ENCODE measurements at regions not wholly inside any gene's neighbourhood (a gene's known extent, or its start where the extent isn't known, plus 50 kb on each side); places are given as distances from the start of the nearest gene placed in this dataset.

- Mint-ChIP-seq H3K4me3 (no peak overlapping the region), H3K9me3 (no peaks in the 10 kb centered on the region), H3K27ac (no peak overlapping the region), H3K27me3 (ENCODE audit: low read depth) (peaks cover 7% of the 10 kb centered on the region), H3K36me3 (ENCODE audit: insufficient read depth in 1 of 3, low read depth in 3 of 3) (no peaks in the 10 kb centered on the region), H3K4me1 (peaks cover 0 to 9% of the 10 kb centered on the region in 2 experiments; a peak in 2 of 4 replicates)
- H2BK5ac ChIP-seq (ENCODE audit: insufficient read length, low read length), result no peak overlapping the region
- no peaks in the 10 kb centered on the region for H3K23me2 ChIP-seq (ENCODE audit: insufficient read length, low read depth, low read length, poor library complexity, severe bottlenecking)
- H2BK15ac ChIP-seq (ENCODE audit: low read depth, low read length), result no peak overlapping the region
- H2BK12ac ChIP-seq (ENCODE audit: insufficient read length, low read depth, low read length), result no peak overlapping the region
- TF ChIP-seq CTCF (conservative IDR thresholded peaks at IDR 0.05), result no peak
- H3T11ph ChIP-seq (ENCODE audit: low read length), result no peak overlapping the region
- H3K9me3 ChIP-seq (ENCODE audit: control insufficient read depth, low read depth, low read length), result no peaks in the 10 kb centered on the region
- H3K4me2 ChIP-seq (ENCODE audit: insufficient read depth, insufficient read length, low read length), result no peak overlapping the region
- H2BK20ac ChIP-seq (ENCODE audit: low read depth, low read length, poor library complexity, severe bottlenecking), result no peak overlapping the region
- no peak overlapping the region for H3K14ac ChIP-seq (ENCODE audit: insufficient read depth, low read length)
- no peak overlapping the region for H3K4ac ChIP-seq (ENCODE audit: low read depth, low read length)
- H4K5ac ChIP-seq (ENCODE audit: insufficient read length, low read depth, low read length), result no peak overlapping the region
- H2AK5ac ChIP-seq (ENCODE audit: insufficient read length, low read length), result no peak overlapping the region
- DNase-seq, result no peak
- H3K79me1 ChIP-seq (ENCODE audit: insufficient read depth, low read depth, low read length, poor library complexity, severe bottlenecking), result no peaks in the 10 kb centered on the region
- H3K56ac ChIP-seq (ENCODE audit: insufficient read length, low read depth, low read length), result no peak overlapping the region
- no peak overlapping the region for H3K23ac ChIP-seq (ENCODE audit: insufficient read length, low read depth, low read length)
- H4K20me1 ChIP-seq (ENCODE audit: control insufficient read depth, insufficient read depth, insufficient read length), result no peaks in the 10 kb centered on the region
- no peaks in the 10 kb centered on the region for H3K27me3 ChIP-seq (ENCODE audit: insufficient read depth, low read length)
- H4K8ac ChIP-seq (replicated peaks; ENCODE audit: insufficient read length, low read depth, low read length), result no peak overlapping the region
- H3K4me1 ChIP-seq (ENCODE audit: insufficient read depth, low read length), result no peaks in the 10 kb centered on the region
- no peaks in the 10 kb centered on the region for H3K79me2 ChIP-seq (ENCODE audit: insufficient read depth, low read length)
- no peak overlapping the region for H4K91ac ChIP-seq (ENCODE audit: insufficient read length, low read depth, low read length)
- no peak overlapping the region for H2AFZ ChIP-seq (ENCODE audit: low read length)
- no peak overlapping the region for H2BK120ac ChIP-seq (ENCODE audit: low read depth, low read length, poor library complexity, severe bottlenecking)
- no peak overlapping the region for H3K9ac ChIP-seq (ENCODE audit: extremely low read depth, insufficient read length, low read length)
- no peak overlapping the region for H3K18ac ChIP-seq (ENCODE audit: insufficient read length, low read depth, low read length)
- H3K27ac ChIP-seq (ENCODE audit: insufficient read length, low read depth, low read length), result no peak overlapping the region
Measured at GRCh38 chr4:10348241-10348640, 109.0 kb downstream of the ZNF518B start.
